Neuronal stem cell (in vitro differentiated cells): ENCODE measurements at regions not wholly inside any gene's neighbourhood (a gene's known extent, or its start where the extent isn't known, plus 50 kb on each side); places are given as distances from the start of the nearest gene placed in this dataset.

ENCODE experiments used
- DNase-seq: peaks from one replicate; pipeline ENCODE4 v3.0.0-alpha.2; 2013; ENCODE audit warnings: low spot score
- H2AFZ ChIP-seq: one replicate; pipeline ENCODE4 v1.6.1; 2013; ENCODE audit warnings: mild to moderate bottlenecking, low read length, inconsistent platforms
- H2AK5ac ChIP-seq: 2 replicates; pipeline ENCODE4 v1.6.1; 2013; ENCODE audit warnings: low read depth, mild to moderate bottlenecking, inconsistent platforms, low read length, moderate library complexity, mixed read lengths
- H2BK120ac ChIP-seq: 2 replicates; pipeline ENCODE4 v1.6.1; 2013; ENCODE audit warnings: low read depth, mild to moderate bottlenecking, inconsistent platforms, low read length, moderate library complexity, mixed read lengths
- H2BK12ac ChIP-seq: one replicate; pipeline ENCODE4 v1.6.1; 2013; ENCODE audit warnings: low read length, inconsistent platforms
- H2BK15ac ChIP-seq: 2 replicates; pipeline ENCODE4 v1.6.1; 2013; ENCODE audit warnings: mild to moderate bottlenecking, low read length, inconsistent platforms, mixed read lengths
- H2BK5ac ChIP-seq: one replicate; pipeline ENCODE4 v1.6.1; 2013; ENCODE audit warnings: inconsistent platforms, mild to moderate bottlenecking, low read length, moderate library complexity
- H3K14ac ChIP-seq: one replicate; pipeline ENCODE4 v1.6.1; 2013; ENCODE audit warnings: low read length, inconsistent platforms
- H3K18ac ChIP-seq: 2 replicates; pipeline ENCODE4 v1.6.1; 2013; ENCODE audit warnings: low read length, inconsistent platforms
- H3K23ac ChIP-seq: 2 replicates; pipeline ENCODE4 v1.6.1; 2013; ENCODE audit warnings: low read depth, mild to moderate bottlenecking, mixed read lengths, low read length, inconsistent platforms; ENCODE audit not compliant: poor library complexity
- H3K27ac ChIP-seq: replicated peaks from 3 replicates; pipeline ENCODE4 v1.5.1; 2013; ENCODE audit warnings: low read length, inconsistent platforms
- H3K27me3 ChIP-seq, 3 experiments: 2 replicates each; pipeline ENCODE4 v1.6.1; 2013; ENCODE audit warnings: low read length in 3 of 3, mild to moderate bottlenecking in 2 of 3, inconsistent platforms in 1 of 3, low read depth in 1 of 3, mixed read lengths in 1 of 3, moderate library complexity in 1 of 3; ENCODE audit not compliant: control insufficient read depth in 3 of 3, insufficient read depth in 3 of 3
- H3K36me3 ChIP-seq, 2 donors: replicated peaks in 1 of 2; 2 replicates each; pipeline ENCODE4 v1.6.1; 2013; ENCODE audit warnings: low read length in 2 of 2; ENCODE audit not compliant: control insufficient read depth in 2 of 2, insufficient read depth in 2 of 2
- H3K4ac ChIP-seq: 2 replicates; pipeline ENCODE4 v1.6.1; 2013; ENCODE audit warnings: inconsistent platforms, mild to moderate bottlenecking, low read length, moderate library complexity
- H3K4me1 ChIP-seq, 2 donors: 1 replicate in 1 of 2; 2 replicates in 1 of 2; pipeline ENCODE4 v1.6.1; 2013; ENCODE audit warnings: low read length in 2 of 2, low read depth in 1 of 2; ENCODE audit not compliant: control insufficient read depth in 2 of 2, insufficient read depth in 1 of 2
- H3K4me2 ChIP-seq: one replicate; pipeline ENCODE4 v1.6.1; 2013; ENCODE audit warnings: mild to moderate bottlenecking, low read length, inconsistent platforms; ENCODE audit not compliant: insufficient read depth, poor library complexity, severe bottlenecking
- H3K4me3 ChIP-seq, 2 donors: 2 replicates each; pipeline ENCODE4 v1.5.1; 2013; ENCODE audit warnings: low read length in 2 of 2, mild to moderate bottlenecking in 2 of 2, inconsistent platforms in 1 of 2, moderate library complexity in 1 of 2
- H3K79me1 ChIP-seq: one replicate; pipeline ENCODE4 v1.6.1; 2013; ENCODE audit warnings: low read depth, mild to moderate bottlenecking, inconsistent platforms, low read length, moderate library complexity
- H3K9ac ChIP-seq: one replicate; pipeline ENCODE4 v1.6.1; 2013; ENCODE audit warnings: mild to moderate bottlenecking, low read depth, low read length, inconsistent platforms; ENCODE audit not compliant: poor library complexity
- H3K9me3 ChIP-seq, 2 donors: replicated peaks in 1 of 2; 2 replicates each; pipeline versions ENCODE3 to v1.6.1; 2013; ENCODE audit warnings: low read length in 2 of 2, mild to moderate bottlenecking in 2 of 2, inconsistent platforms in 1 of 2, low read depth in 1 of 2, mixed read lengths in 1 of 2, moderate library complexity in 1 of 2; ENCODE audit not compliant: control insufficient read depth in 2 of 2, insufficient read depth in 1 of 2
- H4K8ac ChIP-seq: one replicate; pipeline ENCODE4 v1.6.1; 2013; ENCODE audit warnings: low read depth, mild to moderate bottlenecking, inconsistent platforms, low read length, moderate library complexity
- H4K91ac ChIP-seq: one replicate; pipeline ENCODE4 v1.6.1; 2013; ENCODE audit warnings: low read length, low read depth, mild to moderate bottlenecking, inconsistent platforms; ENCODE audit not compliant: poor library complexity
- WGBS, 2 donors: extraction: QIAGEN DNeasy Blood & Tissue Kit; methylation state at CpG; one replicate each; pipeline ENCODE4 v1.1.7; 2013; ENCODE audit warnings: missing lambda C conversion rate in 2 of 2, mixed read lengths in 1 of 2; ENCODE audit not compliant: insufficient read length in 2 of 2, insufficient replicate concordance in 1 of 2; ENCODE audit errors: extremely low coverage in 2 of 2; 5-methylcytosine and 5-hydroxymethylcytosine counted together

DNA sequence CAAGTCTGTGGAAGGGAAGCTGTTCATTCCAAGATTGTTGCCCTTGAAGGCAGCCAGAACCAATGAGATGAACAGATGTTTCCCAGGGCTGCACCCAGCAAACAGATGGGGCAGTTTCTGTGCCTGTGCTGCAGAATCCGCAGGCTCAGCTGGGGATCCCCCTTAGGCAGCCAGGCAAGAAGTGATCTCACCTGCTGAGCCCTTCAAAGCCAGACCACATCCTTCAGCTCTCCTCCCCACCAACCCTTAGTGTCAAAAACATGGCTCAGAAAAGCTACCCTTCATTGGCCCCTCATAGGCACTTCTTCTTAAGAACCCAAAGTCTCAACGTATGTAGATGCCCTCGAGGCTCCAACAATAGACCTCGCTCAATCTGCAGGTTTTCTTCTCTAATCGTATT, 626.7 kb downstream of the CCDC171 start:
- Histone ChIP-seq H2BK5ac (no peak overlapping the region), H3K79me1 (no peaks in the 10 kb centered on the region), H3K18ac (no peak overlapping the region), H4K8ac (no peak overlapping the region), H3K4me2 (no peak overlapping the region), H3K4me1 (no peaks in the 10 kb centered on the region), H2AFZ (no peak overlapping the region), H3K9ac (no peak overlapping the region), H2BK12ac (no peak overlapping the region), H3K27ac (no peak overlapping the region), H3K9me3 (no peaks in the 10 kb centered on the region), H3K4ac (no peak overlapping the region), H3K27me3 (no peaks in the 10 kb centered on the region), H3K36me3 (no peaks in the 10 kb centered on the region), H2BK15ac (no peak overlapping the region), H2BK120ac (no peak overlapping the region), H4K91ac (no peak overlapping the region), H3K14ac (no peak overlapping the region), H2AK5ac (no peak overlapping the region), H3K4me3 (no peak overlapping the region), H3K23ac (no peak overlapping the region)
- no peak for DNase-seq
- WGBS, 2 donors = no CpG with 5 or more reads among the region's 5 CpGs

DNA sequence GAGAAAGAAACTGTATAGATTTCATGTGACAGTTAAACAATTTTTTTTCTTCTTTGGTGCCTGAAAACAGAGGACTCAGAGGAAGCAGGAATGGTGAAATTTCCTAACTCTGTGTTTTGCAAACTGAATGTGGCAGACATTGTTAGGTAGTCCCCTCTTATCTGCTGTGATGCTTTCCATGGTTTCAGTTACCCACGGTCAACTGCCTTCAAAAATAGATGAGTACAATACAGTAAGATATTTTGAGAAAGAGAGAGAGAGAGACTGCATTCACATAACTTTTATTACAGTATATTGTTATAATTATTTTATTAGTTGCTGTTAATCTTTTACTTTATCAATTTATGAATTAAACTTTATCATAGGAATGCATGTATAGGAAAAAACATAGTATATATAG, 627.2 kb downstream of the CCDC171 start:
- Histone ChIP-seq H3K27me3 (no peaks in the 10 kb centered on the region), H2BK120ac (no peak overlapping the region), H3K79me1 (no peaks in the 10 kb centered on the region), H3K4me1 (no peaks in the 10 kb centered on the region), H2AK5ac (no peak overlapping the region), H3K23ac (no peak overlapping the region), H2BK15ac (no peak overlapping the region), H3K4me2 (no peak overlapping the region), H4K8ac (no peak overlapping the region), H3K18ac (no peak overlapping the region), H3K4me3 (no peak overlapping the region), H2BK5ac (no peak overlapping the region), H3K36me3 (no peaks in the 10 kb centered on the region), H3K9ac (no peak overlapping the region), H3K9me3 (no peaks in the 10 kb centered on the region), H2BK12ac (no peak overlapping the region), H4K91ac (no peak overlapping the region), H3K14ac (no peak overlapping the region), H3K4ac (no peak overlapping the region), H3K27ac (no peak overlapping the region), H2AFZ (no peak overlapping the region)
- DNase-seq = no peak
- WGBS, 2 donors = no CpG with 5 or more reads among the region's 1 CpG

DNA sequence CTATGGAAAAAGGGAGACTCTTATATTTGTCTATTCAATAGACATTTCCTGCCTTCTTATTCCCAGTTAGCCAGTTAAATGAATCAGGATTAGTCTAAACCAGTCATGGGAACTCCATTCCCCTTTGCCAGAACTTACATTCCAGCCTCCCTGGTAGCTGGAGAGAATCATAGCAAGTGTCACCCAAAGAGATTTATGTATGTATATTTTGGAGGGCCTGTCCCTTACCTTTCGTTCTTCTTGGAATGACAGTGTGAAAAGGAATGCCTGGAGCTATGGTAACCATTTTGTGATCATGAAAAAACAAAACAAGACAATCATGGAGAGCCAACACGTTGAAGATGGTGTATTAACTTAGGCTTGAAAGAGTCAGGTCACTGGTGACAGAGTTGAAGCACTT, 627.7 kb downstream of the CCDC171 start:
- Histone ChIP-seq H3K4me3 (no peak overlapping the region), H3K36me3 (no peaks in the 10 kb centered on the region), H3K9ac (no peak overlapping the region), H3K4me2 (no peak overlapping the region), H3K27me3 (no peaks in the 10 kb centered on the region), H3K27ac (no peak overlapping the region), H2AFZ (no peak overlapping the region), H3K79me1 (no peaks in the 10 kb centered on the region), H3K9me3 (no peaks in the 10 kb centered on the region), H2BK120ac (no peak overlapping the region), H4K91ac (no peak overlapping the region), H3K18ac (no peak overlapping the region), H3K14ac (no peak overlapping the region), H3K4me1 (no peaks in the 10 kb centered on the region), H2BK15ac (no peak overlapping the region), H3K23ac (no peak overlapping the region), H2AK5ac (no peak overlapping the region), H2BK12ac (no peak overlapping the region), H3K4ac (no peak overlapping the region), H2BK5ac (no peak overlapping the region), H4K8ac (no peak overlapping the region)
- WGBS, 2 donors = no CpG with 5 or more reads among the region's 2 CpGs
- no peak for DNase-seq

DNA sequence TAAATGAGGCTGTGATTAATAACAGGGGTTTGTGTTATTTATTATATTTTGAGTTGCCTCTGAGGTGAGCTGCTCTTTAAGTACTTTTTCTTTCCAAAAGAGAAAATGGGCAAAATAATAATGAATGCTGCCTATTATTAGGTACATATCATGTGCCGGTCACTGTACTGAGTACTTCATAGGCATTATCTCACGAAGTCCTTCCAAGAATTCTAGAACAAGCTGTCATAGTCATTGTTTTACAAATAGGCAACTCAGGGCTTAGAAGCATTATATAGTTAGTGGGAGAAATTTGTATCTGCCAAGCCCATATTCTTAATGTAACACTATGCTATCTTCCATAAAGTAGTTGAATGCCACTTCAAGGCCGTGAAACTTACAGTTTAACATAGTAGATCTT, 628.7 kb downstream of the CCDC171 start:
- Histone ChIP-seq H2AFZ (no peak overlapping the region), H3K9me3 (no peaks in the 10 kb centered on the region)
- no CpG with 5 or more reads among the region's 3 CpGs for WGBS, 2 donors

More for the DNA sequence above, 628.7 kb downstream of the CCDC171 start:
- no peak overlapping the region for H4K91ac ChIP-seq
- H3K4me1 ChIP-seq = no peaks in the 10 kb centered on the region
- H2BK5ac ChIP-seq = no peak overlapping the region
- DNase-seq = no peak
- H4K8ac ChIP-seq = no peak overlapping the region
- H3K18ac ChIP-seq = no peak overlapping the region
- H2AK5ac ChIP-seq = no peak overlapping the region
- H3K9ac ChIP-seq = no peak overlapping the region
- H2BK15ac ChIP-seq = no peak overlapping the region
- H3K4me2 ChIP-seq = no peak overlapping the region
- no peak overlapping the region for H2BK12ac ChIP-seq
- H3K23ac ChIP-seq = no peak overlapping the region
- H3K4ac ChIP-seq = no peak overlapping the region
- no peak overlapping the region for H3K14ac ChIP-seq
- no peak overlapping the region for H3K27ac ChIP-seq
- H3K79me1 ChIP-seq = no peaks in the 10 kb centered on the region
- no peaks in the 10 kb centered on the region for H3K36me3 ChIP-seq
- H3K27me3 ChIP-seq = no peaks in the 10 kb centered on the region
- H3K4me3 ChIP-seq = no peak overlapping the region
- no peak overlapping the region for H2BK120ac ChIP-seq
